ENCODE measurements at regions not wholly inside any gene's neighbourhood (a gene's known extent, or its start where the extent isn't known, plus 50 kb on each side); places are given as distances from the start of the nearest gene placed in this dataset.

DNA sequence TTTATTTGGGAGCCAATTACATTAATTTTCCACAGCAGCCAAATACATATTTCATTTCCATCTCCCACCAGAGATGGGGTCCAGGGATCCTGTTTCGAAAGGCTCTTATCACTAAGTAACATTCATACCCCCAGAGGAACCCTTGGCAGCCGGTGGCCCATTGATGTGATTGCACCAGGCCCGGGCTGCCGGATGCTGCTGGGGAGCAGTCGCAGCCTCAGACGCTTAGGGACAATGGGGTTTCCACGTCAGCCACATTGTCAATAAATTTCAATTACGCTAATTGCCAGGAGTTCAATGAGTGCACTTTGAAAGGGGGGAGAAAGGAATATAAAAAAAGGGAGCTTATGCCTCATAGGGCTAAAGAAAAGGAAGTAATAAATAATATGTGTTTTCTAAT is 478.8 kb upstream of the ADAMTS16 start:
- 71 to 81% methylated on average over 8 of the region's 8 CpGs for WGBS, 2 donors
- intact Hi-C loops (cut with DNase I), result no loop called here
- ATAC-seq (no peak), DNase-seq (no peak), FAIRE-seq (no peak)
- H3K9me3 ChIP-seq, result no peaks in the 10 kb centered on the region
- no peaks in the 10 kb centered on the region for H3K4me1 ChIP-seq
- no peak overlapping the region for H3K4me3 ChIP-seq
- no peak overlapping the region for H3K27ac ChIP-seq
- H3K36me3 ChIP-seq, result no peaks in the 10 kb centered on the region
- no peaks in the 10 kb centered on the region for H3K27me3 ChIP-seq
- TF ChIP-seq CTCF (IDR thresholded peaks at IDR 0.05), result no peak

GRCh38 chr5:4661836-4662235 is 478.3 kb upstream of the ADAMTS16 start:
- no peak overlapping the region for H3K4me3 ChIP-seq
- 56 to 65% methylated on average over 7 of the region's 7 CpGs for WGBS, 2 donors
- H3K4me1 ChIP-seq, result no peaks in the 10 kb centered on the region
- no peaks in the 10 kb centered on the region for H3K36me3 ChIP-seq
- H3K27me3 ChIP-seq, result no peaks in the 10 kb centered on the region
- H3K27ac ChIP-seq, result no peak overlapping the region
- intact Hi-C loops (cut with DNase I), result no loop called here
- no peak for FAIRE-seq
- DNase-seq, result no peak
- TF ChIP-seq CTCF (IDR thresholded peaks at IDR 0.05), result no peak
- ATAC-seq, result no peak
- no peaks in the 10 kb centered on the region for H3K9me3 ChIP-seq

GRCh38 chr5:4662756-4663155 is 477.4 kb upstream of the ADAMTS16 start:
- Histone ChIP-seq H3K4me1 (no peaks in the 10 kb centered on the region), H3K27me3 (no peaks in the 10 kb centered on the region), H3K4me3 (no peak overlapping the region), H3K27ac (no peak overlapping the region), H3K9me3 (no peaks in the 10 kb centered on the region), H3K36me3 (no peaks in the 10 kb centered on the region)
- no peak for TF ChIP-seq CTCF (IDR thresholded peaks at IDR 0.05)
- intact Hi-C loops (cut with DNase I), result no loop called here
- no peak for DNase-seq
- no peak for FAIRE-seq
- 70 to 74% methylated on average over 5 of the region's 5 CpGs for WGBS, 2 donors
- no peak for ATAC-seq

GRCh38 chr5:4665911-4666310 is 474.2 kb upstream of the ADAMTS16 start:
- intact Hi-C loops (cut with DNase I), result no loop called here
- no peak for TF ChIP-seq CTCF (IDR thresholded peaks at IDR 0.05)
- no peak overlapping the region for H3K4me3 ChIP-seq
- no peak for DNase-seq
- no peaks in the 10 kb centered on the region for H3K4me1 ChIP-seq
- no peak for FAIRE-seq
- WGBS, 2 donors, result 45 to 49% methylated on average over 2 of the region's 2 CpGs
- ATAC-seq, result no peak
- H3K9me3 ChIP-seq, result no peaks in the 10 kb centered on the region
- no peaks in the 10 kb centered on the region for H3K36me3 ChIP-seq
- no peaks in the 10 kb centered on the region for H3K27me3 ChIP-seq
- H3K27ac ChIP-seq, result no peak overlapping the region

GRCh38 chr5:4674166-4674565 is 466.0 kb upstream of the ADAMTS16 start:
- no peak for DNase-seq

More at GRCh38 chr5:4674166-4674565, 466.0 kb upstream of the ADAMTS16 start:
- Histone ChIP-seq H3K4me1 (no peaks in the 10 kb centered on the region), H3K9me3 (no peaks in the 10 kb centered on the region), H3K4me3 (no peak overlapping the region), H3K27ac (no peak overlapping the region), H3K36me3 (no peaks in the 10 kb centered on the region), H3K27me3 (peaks cover 0 to 4% (median 0%) of the 10 kb centered on the region in 4 donors)
- ATAC-seq (no peak), FAIRE-seq (no peak)
- intact Hi-C loops (cut with DNase I), result no loop called here
- TF ChIP-seq CTCF (IDR thresholded peaks at IDR 0.05), result no peak
- 34 to 52% methylated on average over 1 of the region's 1 CpG for WGBS, 2 donors

Data from pancreas (tissue), 10 donors.